SK-N-MC (cell line): ENCODE measurements at regions not wholly inside any gene's neighbourhood (a gene's known extent, or its start where the extent isn't known, plus 50 kb on each side); places are given as distances from the start of the nearest gene placed in this dataset.

Experiments
- DNase-seq: peaks from one replicate; pipeline ENCODE4 v3.0.0-alpha.2; 2011; ENCODE audit warnings: low read depth, low spot score
- H3K27ac ChIP-seq: fragments of 200-600 bp; sonication (generic); 2 replicates; pipeline ENCODE4 v1.5.1; 2016; ENCODE audit warnings: mixed run types
- H3K36me3 ChIP-seq: fragments of 200-600 bp; sonication (generic); 2 replicates; pipeline ENCODE4 v1.6.1; 2017; ENCODE audit warnings: antibody characterized with exemption, low read length, mixed read lengths; ENCODE audit not compliant: insufficient read depth
- H3K4me3 ChIP-seq: fragments of 200-600 bp; sonication (generic); 2 replicates; pipeline ENCODE4 v1.5.1; 2016
- H3K9ac ChIP-seq: fragments of 200-600 bp; sonication (generic); 2 replicates; pipeline ENCODE4 v1.8.0; 2017; ENCODE audit warnings: mixed run types, mixed read lengths; ENCODE audit not compliant: insufficient read length
- H3K9me3 ChIP-seq: fragments of 200-600 bp; sonication (generic); 2 replicates; pipeline ENCODE4 v1.6.1; 2017; ENCODE audit warnings: low read depth, mild to moderate bottlenecking, antibody characterized with exemption, low read length, moderate library complexity, mixed read lengths
- EZH2 ChIP-seq: fragments of 200-600 bp; sonication (generic); IDR thresholded peaks from one replicate; pipeline ENCODE4 v1.6.1; 2017; ENCODE audit warnings: antibody characterized with exemption
- FOXP2 ChIP-seq: optimal IDR thresholded peaks from 2 replicates; pipeline ENCODE3; 2011; ENCODE audit warnings: mild to moderate bottlenecking, moderate library complexity; ENCODE audit not compliant: insufficient read depth; ENCODE audit errors: extremely low read length, control extremely low read depth
- POLR2AphosphoS5 ChIP-seq: IDR thresholded peaks from 2 replicates; pipeline ENCODE4 v1.6.1; 2012; ENCODE audit warnings: mild to moderate bottlenecking, low read depth, low read length, borderline replicate concordance

DNA sequence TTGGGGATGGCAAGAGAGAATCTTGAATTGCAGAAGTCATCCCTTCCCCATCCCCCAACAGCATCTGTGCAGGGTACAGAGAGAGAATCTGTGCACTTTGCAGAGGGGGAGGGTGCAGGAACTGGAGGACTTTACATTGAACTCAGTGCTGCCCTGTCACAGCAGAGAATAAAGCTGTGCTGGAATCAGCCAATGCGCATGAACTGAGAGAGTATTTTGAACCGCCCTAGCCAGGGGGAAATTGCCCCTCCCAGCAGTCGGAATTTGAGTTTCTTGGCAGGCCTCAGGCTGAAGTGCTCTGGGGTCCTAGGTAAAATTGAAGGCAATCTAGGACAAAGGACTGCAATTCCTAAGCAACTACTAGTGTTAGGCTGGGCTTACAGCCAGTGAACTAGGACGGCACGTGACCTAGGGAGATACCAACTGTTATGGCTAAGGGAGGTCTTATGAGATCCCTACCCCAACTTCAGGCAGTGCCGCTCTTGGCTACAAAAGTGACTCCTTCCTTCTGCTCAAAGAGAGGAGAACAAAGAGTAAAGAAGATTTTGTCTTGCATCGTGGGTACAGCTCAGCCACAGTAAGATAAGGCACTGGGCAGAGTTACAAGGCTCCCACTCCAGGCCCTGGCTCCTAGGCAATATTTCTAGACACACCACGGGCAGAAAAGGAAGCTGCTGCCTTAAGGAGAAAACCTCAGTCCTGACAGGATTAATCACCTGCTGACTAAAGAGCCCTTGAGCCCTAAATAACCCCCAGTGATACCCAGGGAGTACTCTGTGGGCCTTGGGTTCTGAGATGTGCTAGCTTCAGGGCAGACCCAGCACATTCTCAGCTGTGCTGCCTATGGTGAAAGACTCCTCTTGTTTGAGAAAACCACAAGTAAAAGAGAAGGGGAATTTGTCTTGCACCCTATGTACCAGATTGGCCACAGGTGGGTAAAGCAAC lies 300.5 kb upstream of the ALCAM start:
- Histone ChIP-seq H3K27ac (no peak overlapping the region), H3K9ac (no peak overlapping the region), H3K36me3 (no peaks in the 10 kb centered on the region), H3K4me3 (no peak overlapping the region), H3K9me3 (no peaks in the 10 kb centered on the region)
- TF ChIP-seq FOXP2 (no peak), POLR2AphosphoS5 (no peak), EZH2 (no peak)
- DNase-seq = no peak

DNA sequence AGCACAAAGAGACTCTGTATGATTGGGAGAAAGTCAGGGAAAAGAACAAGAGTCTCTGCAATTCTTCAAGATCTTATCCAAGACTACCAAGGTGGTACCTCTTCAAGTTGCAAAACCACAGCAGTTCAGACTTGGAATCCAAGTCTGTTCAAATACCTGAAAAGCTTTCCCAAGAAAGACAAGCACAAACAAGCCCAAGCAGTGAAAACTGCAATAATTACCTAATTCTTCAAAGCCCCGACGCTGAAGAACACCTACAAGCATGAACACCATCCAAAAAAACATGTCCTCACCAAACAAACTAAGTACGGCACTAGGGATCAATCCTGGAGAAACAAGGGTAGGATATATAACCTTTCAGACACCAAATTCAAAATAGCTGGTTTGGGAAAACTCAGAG lies 299.3 kb upstream of the ALCAM start:
- H3K4me3 ChIP-seq = no peak overlapping the region
- no peak overlapping the region for H3K9ac ChIP-seq
- DNase-seq = no peak
- H3K27ac ChIP-seq = no peak overlapping the region
- no peaks in the 10 kb centered on the region for H3K9me3 ChIP-seq
- H3K36me3 ChIP-seq = no peaks in the 10 kb centered on the region
- TF ChIP-seq POLR2AphosphoS5 = no peak
- no peak for TF ChIP-seq EZH2
- TF ChIP-seq FOXP2 = no peak

DNA sequence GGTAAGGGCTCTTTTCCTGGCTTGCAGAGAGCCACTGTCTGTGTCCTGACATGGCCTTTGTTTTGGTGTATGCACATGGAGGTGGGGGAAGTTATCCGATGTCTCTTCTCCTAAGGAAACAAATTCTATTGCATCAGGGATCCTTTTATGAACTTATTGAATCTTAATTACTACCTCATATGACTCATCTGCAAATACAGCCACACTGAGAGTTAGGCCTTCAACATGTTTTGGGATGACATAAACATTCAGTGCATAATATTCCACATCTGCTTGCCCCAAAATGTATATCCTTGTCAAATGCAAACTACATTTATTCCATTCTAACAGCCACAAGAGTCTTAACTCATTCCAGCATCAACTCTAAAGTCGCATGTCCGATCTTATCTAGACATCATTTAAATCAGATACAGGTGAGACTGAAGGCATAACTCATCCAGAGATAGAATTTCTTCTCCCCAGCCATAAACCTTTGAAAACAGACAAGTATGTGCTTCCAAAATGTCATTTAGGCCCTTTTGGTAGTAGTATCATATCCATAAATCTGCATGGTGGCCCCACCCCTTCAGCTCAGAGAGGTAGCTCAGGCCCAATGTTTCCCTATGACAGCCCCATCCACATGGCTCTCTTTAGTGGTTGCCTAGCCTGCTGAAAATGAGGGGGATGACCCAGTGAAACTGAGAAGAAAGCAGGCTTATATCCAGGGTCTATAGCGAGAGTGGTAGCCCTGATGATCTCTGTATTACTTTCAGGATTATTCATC lies 289.5 kb upstream of the ALCAM start:
- Histone ChIP-seq H3K9me3 (0 out of 2 replicates have a peak, but pooled peaks cover 3% of the 10 kb centered on the region), H3K27ac (no peak overlapping the region), H3K4me3 (no peak overlapping the region), H3K9ac (no peak overlapping the region), H3K36me3 (no peaks in the 10 kb centered on the region)
- DNase-seq = no peak
- TF ChIP-seq EZH2 = no peak
- no peak for TF ChIP-seq FOXP2
- no peak for TF ChIP-seq POLR2AphosphoS5

DNA sequence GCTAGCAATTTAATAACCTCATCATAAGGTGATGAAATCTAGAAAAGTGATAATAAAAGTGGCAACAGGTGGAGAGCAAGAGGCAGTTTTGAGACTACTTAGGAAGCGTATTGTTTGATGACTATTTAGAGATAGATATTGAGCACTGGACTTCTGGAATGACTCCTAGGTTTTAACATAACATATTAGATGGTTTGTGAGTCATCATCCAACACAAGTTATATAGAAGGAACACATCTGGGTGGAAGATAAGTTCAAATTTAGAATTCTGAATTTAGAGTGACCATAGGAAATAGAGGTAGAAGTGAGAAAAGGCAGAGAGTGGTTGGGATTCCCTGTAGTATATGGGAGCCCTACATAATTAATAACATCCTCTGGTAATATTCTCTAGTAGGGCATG lies 282.8 kb upstream of the ALCAM start:
- no peaks in the 10 kb centered on the region for H3K36me3 ChIP-seq
- no peak for DNase-seq
- H3K9ac ChIP-seq = no peak overlapping the region
- no peaks in the 10 kb centered on the region for H3K9me3 ChIP-seq
- no peak for TF ChIP-seq FOXP2
- TF ChIP-seq POLR2AphosphoS5 = no peak
- no peak for TF ChIP-seq EZH2
- no peak overlapping the region for H3K27ac ChIP-seq
- no peak overlapping the region for H3K4me3 ChIP-seq

DNA sequence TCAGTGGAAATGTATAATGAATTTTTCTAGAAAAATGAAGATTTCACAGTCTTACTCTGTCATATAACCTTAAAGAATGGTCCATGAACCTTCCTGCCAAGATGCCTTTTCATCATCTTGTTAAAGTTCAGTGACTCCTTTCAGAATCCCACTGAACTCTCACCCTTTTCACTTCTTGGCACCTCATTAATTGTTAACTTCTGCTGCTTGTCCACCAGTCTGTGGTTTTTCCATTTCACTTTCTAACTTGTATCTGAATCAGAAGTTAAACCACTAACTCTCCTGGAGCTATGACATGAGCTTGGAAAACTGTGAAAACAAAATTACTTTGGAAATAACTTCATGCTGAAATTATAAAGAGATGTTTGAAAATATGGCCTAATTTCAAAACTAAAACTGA lies 281.2 kb upstream of the ALCAM start:
- Histone ChIP-seq H3K9me3 (no peaks in the 10 kb centered on the region), H3K36me3 (no peaks in the 10 kb centered on the region), H3K27ac (no peak overlapping the region), H3K4me3 (no peak overlapping the region), H3K9ac (no peak overlapping the region)
- no peak for DNase-seq
- no peak for TF ChIP-seq FOXP2
- TF ChIP-seq POLR2AphosphoS5 = no peak
- TF ChIP-seq EZH2 = no peak

DNA sequence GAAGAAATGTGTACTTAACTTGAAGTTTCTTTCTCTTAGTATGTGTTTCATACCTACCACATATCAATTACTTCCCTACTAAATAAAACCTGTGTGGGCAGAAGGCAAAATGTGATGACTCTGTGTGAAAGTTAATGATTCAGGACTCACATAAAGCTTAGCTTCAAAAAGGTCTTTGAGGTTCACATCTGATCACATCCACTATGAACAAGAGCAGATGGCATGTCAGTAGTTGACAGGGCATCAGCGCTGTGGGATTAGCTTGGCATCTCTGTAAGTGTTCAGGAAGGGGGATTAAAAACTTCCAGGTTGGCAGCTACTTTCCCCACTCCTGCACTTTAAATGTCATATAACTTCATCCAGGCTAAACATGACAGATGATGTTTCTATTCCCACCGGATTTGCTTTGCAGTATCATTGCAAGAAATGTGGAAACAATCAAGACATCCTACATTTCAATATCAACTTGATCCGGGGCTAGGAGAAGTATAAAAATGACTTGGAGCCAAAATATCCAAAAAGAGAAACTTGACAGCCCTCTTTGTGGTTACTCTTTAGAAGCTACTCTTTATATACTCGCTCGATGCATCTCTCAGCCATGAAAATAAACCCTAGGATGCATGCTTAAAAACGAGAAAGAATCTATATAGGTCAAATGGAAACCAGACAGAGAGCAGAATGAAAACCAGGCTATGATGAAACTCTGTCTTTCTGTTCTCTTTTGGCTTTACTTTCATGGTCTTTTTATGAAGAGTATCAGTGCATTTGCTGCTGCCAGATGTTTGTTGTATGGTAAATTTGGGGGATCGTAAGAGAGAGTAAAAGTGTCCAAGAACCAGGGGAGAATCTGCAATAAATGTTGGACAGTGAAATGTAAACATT lies 273.1 kb upstream of the ALCAM start:
- Histone ChIP-seq H3K27ac (no peak overlapping the region), H3K4me3 (no peak overlapping the region), H3K9me3 (no peaks in the 10 kb centered on the region), H3K36me3 (no peaks in the 10 kb centered on the region), H3K9ac (no peak overlapping the region)
- no peak for TF ChIP-seq EZH2
- no peak for TF ChIP-seq FOXP2
- TF ChIP-seq POLR2AphosphoS5 = no peak
- DNase-seq = no peak

DNA sequence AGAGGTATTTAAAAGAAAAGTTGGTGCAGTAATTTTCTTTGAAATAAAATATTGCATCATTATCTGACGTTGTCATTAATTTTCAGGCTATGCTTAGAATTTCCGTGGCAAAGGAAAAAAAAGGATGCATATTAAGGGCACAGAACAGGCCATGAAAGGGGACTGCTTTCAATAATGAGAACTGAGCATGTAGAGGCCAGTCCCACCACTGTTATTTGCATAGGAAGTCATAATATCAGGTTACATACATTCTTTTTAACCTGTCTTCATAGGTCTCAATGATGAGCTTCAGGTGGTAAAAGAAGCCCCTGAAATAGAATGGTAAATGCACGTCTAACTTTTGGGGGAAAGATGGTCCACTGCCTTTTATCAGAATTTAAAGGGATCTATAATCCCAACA lies 272.1 kb upstream of the ALCAM start:
- Histone ChIP-seq H3K36me3 (no peaks in the 10 kb centered on the region), H3K4me3 (no peak overlapping the region), H3K27ac (no peak overlapping the region), H3K9ac (no peak overlapping the region), H3K9me3 (no peaks in the 10 kb centered on the region)
- no peak for TF ChIP-seq POLR2AphosphoS5
- DNase-seq = no peak

DNA sequence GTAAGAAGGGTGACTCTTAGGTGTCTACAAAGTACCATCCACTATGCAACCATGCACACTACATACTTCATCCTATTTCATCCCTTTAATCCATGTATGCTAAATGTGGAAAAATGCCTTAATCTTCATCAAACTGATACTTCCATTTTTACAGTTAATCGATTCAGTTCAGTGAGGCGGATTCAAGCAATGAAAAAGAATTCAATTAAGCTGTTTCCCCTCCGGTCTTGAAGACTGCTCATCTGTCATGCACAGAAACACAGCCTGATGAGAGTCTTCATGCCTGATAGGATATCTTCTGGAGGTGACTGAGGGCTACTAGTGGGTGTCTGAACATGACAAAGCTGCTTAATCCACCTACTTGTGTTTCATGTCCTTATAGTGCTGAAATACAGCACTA lies 270.6 kb upstream of the ALCAM start:
- no peak for TF ChIP-seq FOXP2
- no peak for TF ChIP-seq POLR2AphosphoS5
- TF ChIP-seq EZH2 = no peak
- Histone ChIP-seq H3K36me3 (no peaks in the 10 kb centered on the region), H3K4me3 (no peak overlapping the region), H3K27ac (no peak overlapping the region), H3K9ac (no peak overlapping the region), H3K9me3 (no peaks in the 10 kb centered on the region)
- DNase-seq = no peak
